ENCODE measurements at regions not wholly inside any gene's neighbourhood (a gene's known extent, or its start where the extent isn't known, plus 50 kb on each side); places are given as distances from the start of the nearest gene placed in this dataset.
"Not testable (repeated sequence)": the region's sequence is repeated elsewhere in the genome, so short reads cannot be mapped to it uniquely, and the experiment has no call there.

DNA sequence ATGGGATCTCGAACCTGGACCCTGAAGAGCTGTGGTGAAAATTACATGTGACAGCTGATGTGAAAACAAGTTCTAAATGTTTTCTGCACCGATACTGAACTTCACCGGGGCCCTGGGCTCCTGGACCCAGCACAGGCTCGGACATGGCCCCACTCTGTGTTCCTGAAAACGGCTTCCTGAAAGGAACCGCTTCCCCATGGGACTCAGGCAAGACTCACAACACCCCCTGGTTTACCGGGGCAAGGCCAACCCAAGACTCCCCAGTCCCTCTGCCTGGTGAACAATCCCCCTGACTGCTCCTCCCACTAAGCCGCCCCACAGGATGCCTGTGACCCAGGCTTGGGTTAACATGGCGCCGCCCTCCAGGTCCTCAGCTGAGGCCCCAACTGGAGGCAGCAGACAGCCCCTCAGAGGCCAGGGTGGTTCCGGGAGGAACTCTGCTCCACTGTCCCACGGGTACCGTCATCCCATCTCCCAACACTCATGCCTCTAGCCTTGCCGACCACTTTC lies 124.5 kb upstream of the FOXD4L5 start:
- no peaks in the 10 kb centered on the region for H3K27me3 Mint-ChIP-seq (ENCODE audit: low read depth)
- H3K9me3 Mint-ChIP-seq = peaks cover 54% of the 10 kb centered on the region
- no peaks in the 10 kb centered on the region for H3K4me1 Mint-ChIP-seq
- no peak overlapping the region for H3K4me3 Mint-ChIP-seq
- H3K27ac Mint-ChIP-seq = no peak overlapping the region
- TF ChIP-seq, protein P1, sequence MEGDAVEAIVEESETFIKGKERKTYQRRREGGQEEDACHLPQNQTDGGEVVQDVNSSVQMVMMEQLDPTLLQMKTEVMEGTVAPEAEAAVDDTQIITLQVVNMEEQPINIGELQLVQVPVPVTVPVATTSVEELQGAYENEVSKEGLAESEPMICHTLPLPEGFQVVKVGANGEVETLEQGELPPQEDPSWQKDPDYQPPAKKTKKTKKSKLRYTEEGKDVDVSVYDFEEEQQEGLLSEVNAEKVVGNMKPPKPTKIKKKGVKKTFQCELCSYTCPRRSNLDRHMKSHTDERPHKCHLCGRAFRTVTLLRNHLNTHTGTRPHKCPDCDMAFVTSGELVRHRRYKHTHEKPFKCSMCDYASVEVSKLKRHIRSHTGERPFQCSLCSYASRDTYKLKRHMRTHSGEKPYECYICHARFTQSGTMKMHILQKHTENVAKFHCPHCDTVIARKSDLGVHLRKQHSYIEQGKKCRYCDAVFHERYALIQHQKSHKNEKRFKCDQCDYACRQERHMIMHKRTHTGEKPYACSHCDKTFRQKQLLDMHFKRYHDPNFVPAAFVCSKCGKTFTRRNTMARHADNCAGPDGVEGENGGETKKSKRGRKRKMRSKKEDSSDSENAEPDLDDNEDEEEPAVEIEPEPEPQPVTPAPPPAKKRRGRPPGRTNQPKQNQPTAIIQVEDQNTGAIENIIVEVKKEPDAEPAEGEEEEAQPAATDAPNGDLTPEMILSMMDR (IDR thresholded peaks at IDR 0.05; ENCODE audit: unreplicated experiment in 3 of 3) = no peak
- no peaks in the 10 kb centered on the region for H3K36me3 Mint-ChIP-seq (ENCODE audit: low read depth)

GRCh38 chr9:65408806-65409205 lies 123.8 kb upstream of the FOXD4L5 start:
- not testable (repeated sequence) for H3K27ac Mint-ChIP-seq; H3K36me3 Mint-ChIP-seq (ENCODE audit: low read depth); H3K27me3 Mint-ChIP-seq (ENCODE audit: low read depth); H3K4me3 Mint-ChIP-seq; H3K4me1 Mint-ChIP-seq
- peaks cover 49% of the 10 kb centered on the region for H3K9me3 Mint-ChIP-seq

GRCh38 chr9:65406625-65407024 lies 121.6 kb upstream of the FOXD4L5 start:
- not testable (repeated sequence) for H3K27me3 Mint-ChIP-seq (ENCODE audit: low read depth); H3K27ac Mint-ChIP-seq; H3K4me1 Mint-ChIP-seq; H3K36me3 Mint-ChIP-seq (ENCODE audit: low read depth); H3K4me3 Mint-ChIP-seq
- peaks cover 46% of the 10 kb centered on the region for H3K9me3 Mint-ChIP-seq

- not testable (repeated sequence) for H3K4me1 Mint-ChIP-seq; H3K4me3 Mint-ChIP-seq; H3K27ac Mint-ChIP-seq; H3K36me3 Mint-ChIP-seq (ENCODE audit: low read depth); H3K27me3 Mint-ChIP-seq (ENCODE audit: low read depth)
- H3K9me3 Mint-ChIP-seq = peaks cover 41% of the 10 kb centered on the region
Measured at GRCh38 chr9:65405766-65406165, 120.8 kb upstream of the FOXD4L5 start.

DNA sequence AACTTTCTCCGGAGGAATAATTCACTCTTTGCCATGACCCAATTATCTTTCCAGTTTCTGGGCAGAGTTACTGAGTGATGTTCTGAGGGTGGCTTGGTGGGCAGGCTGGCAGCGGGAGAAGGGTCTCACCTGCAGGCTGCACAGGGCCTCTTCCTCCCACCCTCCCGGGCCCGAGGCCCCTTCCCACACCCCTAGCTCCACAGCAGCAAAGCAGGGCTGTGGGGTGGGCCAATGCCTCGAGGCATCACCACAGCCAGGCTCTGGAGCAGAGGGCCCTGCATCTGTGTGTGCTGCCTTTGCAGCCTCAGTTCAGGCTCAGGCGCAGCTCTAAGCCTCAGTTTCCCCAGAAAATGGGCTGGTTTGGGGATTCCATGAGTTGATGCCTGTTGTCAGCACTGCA lies 120.2 kb upstream of the FOXD4L5 start:
- TF ChIP-seq, protein P1 (IDR thresholded peaks at IDR 0.05; ENCODE audit: unreplicated experiment in 3 of 3) = no peak
- H3K27ac Mint-ChIP-seq = no peak overlapping the region
- peaks cover 40% of the 10 kb centered on the region for H3K9me3 Mint-ChIP-seq
- H3K4me1 Mint-ChIP-seq = no peaks in the 10 kb centered on the region
- no peaks in the 10 kb centered on the region for H3K36me3 Mint-ChIP-seq (ENCODE audit: low read depth)
- no peaks in the 10 kb centered on the region for H3K27me3 Mint-ChIP-seq (ENCODE audit: low read depth)
- no peak overlapping the region for H3K4me3 Mint-ChIP-seq

GRCh38 chr9:65404232-65405006 lies 119.4 kb upstream of the FOXD4L5 start:
- no peak overlapping the region for H3K4me3 Mint-ChIP-seq
- no peaks in the 10 kb centered on the region for H3K4me1 Mint-ChIP-seq
- no peaks in the 10 kb centered on the region for H3K27me3 Mint-ChIP-seq (ENCODE audit: low read depth)
- H3K27ac Mint-ChIP-seq = no peak overlapping the region
- peaks cover 35% of the 10 kb centered on the region for H3K9me3 Mint-ChIP-seq
- H3K36me3 Mint-ChIP-seq (ENCODE audit: low read depth) = no peaks in the 10 kb centered on the region
- TF ChIP-seq, protein P1 (IDR thresholded peaks at IDR 0.05; ENCODE audit: unreplicated experiment in 3 of 3) = no peak

DNA sequence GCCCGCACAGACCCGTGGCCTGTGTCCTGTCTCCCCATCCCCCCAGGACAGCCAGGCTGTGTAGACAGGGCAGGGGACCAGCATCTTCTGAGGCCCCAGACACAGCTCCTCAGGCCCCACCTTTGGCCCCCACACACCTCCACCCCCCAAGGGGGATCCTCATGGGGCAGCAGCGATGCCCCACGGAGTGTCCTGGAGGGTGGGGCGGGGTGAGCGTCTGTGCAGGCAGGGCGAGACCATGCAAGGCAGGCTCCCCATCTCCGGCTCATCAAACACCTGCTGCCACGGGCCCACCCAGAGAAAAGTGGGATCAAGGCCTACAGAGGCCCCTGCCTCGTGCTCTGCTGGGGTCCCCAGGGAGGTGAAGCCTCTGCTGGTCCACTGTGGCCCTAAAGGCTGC lies 118.7 kb upstream of the FOXD4L5 start:
- Mint-ChIP-seq H3K27me3 (ENCODE audit: low read depth) (no peaks in the 10 kb centered on the region), H3K4me1 (no peaks in the 10 kb centered on the region), H3K9me3 (peaks cover 39% of the 10 kb centered on the region), H3K36me3 (ENCODE audit: low read depth) (no peaks in the 10 kb centered on the region), H3K27ac (no peak overlapping the region), H3K4me3 (no peak overlapping the region)
- TF ChIP-seq, protein P1 (IDR thresholded peaks at IDR 0.05; ENCODE audit: unreplicated experiment in 3 of 3) = no peak

DNA sequence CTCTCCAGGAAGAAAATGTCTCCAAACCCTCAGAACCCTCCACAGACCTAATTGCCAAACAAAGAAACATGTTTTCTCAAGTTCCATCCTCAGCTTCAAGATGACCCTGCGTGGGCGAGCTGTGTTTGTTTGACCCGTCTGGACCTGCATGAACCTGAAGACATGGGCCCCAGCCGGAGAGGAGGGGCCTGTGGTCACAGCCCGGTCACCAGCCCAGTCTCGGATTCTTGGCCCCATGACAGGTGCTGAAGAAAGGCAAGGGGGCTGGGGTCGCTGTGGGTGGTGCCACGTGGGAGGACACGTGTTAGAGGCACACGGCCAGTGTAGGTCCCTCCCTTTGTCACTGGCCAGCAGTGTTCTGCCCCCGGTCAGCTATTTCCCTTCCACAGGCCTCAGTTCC lies 118.1 kb upstream of the FOXD4L5 start:
- H3K4me3 Mint-ChIP-seq, H3K27ac Mint-ChIP-seq: not testable (repeated sequence)

DNA sequence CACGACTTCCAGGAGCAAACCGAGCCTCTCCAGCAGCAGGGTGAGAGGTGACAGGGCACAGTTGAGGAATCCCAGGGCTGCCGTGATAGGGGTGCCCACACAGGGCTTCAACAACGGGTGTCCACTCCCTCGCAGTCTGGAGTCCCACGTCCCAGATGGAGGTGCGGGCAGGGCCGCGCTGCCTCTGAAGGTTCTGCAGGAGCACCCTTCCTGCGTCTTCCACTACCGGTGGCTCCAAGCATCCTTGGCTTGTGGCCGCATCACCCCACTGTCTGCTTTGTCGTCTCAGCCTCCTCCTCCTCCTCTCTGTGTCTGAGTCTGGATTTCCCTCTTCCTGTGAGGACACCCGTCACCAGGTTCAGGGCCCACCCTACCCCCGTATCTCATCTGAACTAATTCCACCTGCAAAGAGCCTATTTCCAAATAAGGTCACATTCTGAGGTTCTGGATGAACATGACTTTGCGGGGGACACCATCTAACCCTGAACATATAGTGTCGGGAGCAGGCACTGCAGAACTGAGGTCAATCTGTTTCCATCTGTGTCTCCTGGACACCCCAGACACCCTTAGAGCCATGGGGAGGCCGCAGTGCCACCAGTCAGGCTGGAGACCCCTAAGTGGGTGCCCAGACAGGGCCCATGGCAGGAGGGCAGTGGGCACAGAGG lies 117.3 kb upstream of the FOXD4L5 start:
- H3K4me1 Mint-ChIP-seq; H3K4me3 Mint-ChIP-seq; H3K36me3 Mint-ChIP-seq (ENCODE audit: low read depth); H3K27me3 Mint-ChIP-seq (ENCODE audit: low read depth); H3K27ac Mint-ChIP-seq: not testable (repeated sequence)
- peaks cover 36% of the 10 kb centered on the region for H3K9me3 Mint-ChIP-seq

More for the DNA sequence above, 118.1 kb upstream of the FOXD4L5 start:
- not testable (repeated sequence) for H3K27me3 Mint-ChIP-seq (ENCODE audit: low read depth); H3K36me3 Mint-ChIP-seq (ENCODE audit: low read depth); H3K4me1 Mint-ChIP-seq
- H3K9me3 Mint-ChIP-seq = peaks cover 36% of the 10 kb centered on the region

- H3K4me3 Mint-ChIP-seq; H3K27me3 Mint-ChIP-seq (ENCODE audit: low read depth); H3K36me3 Mint-ChIP-seq (ENCODE audit: low read depth); H3K4me1 Mint-ChIP-seq; H3K27ac Mint-ChIP-seq: not testable (repeated sequence)
- H3K9me3 Mint-ChIP-seq = peaks cover 39% of the 10 kb centered on the region
Measured at GRCh38 chr9:65401456-65402045, 116.5 kb upstream of the FOXD4L5 start.
